ENCODE measurements at regions not wholly inside any gene's neighbourhood (a gene's known extent, or its start where the extent isn't known, plus 50 kb on each side); places are given as distances from the start of the nearest gene placed in this dataset.

- no peak for TF ChIP-seq CTCF (IDR thresholded peaks at IDR 0.05; ENCODE audit: insufficient read depth, low read depth, low read length, missing control alignments)
- DNase-seq (ENCODE audit: low read depth): no peak
Observed at GRCh38 chr16:26649381-26650045, 417.2 kb upstream of the C16orf82 start.

GRCh38 chr16:26651464-26651863, 415.3 kb upstream of the C16orf82 start:
- no peak overlapping the region for H3K4me3 ChIP-seq (ENCODE audit: low read depth, low read length)
- no peak for DNase-seq (ENCODE audit: low read depth)

More at GRCh38 chr16:26649381-26650045, 417.2 kb upstream of the C16orf82 start:
- H3K4me3 ChIP-seq (ENCODE audit: low read depth, low read length): no peak overlapping the region

GRCh38 chr16:26651884-26652283, 414.8 kb upstream of the C16orf82 start:
- no peak for TF ChIP-seq CTCF (IDR thresholded peaks at IDR 0.05; ENCODE audit: insufficient read depth, low read depth, low read length, missing control alignments)
- DNase-seq (ENCODE audit: low read depth): no peak

More at GRCh38 chr16:26651464-26651863, 415.3 kb upstream of the C16orf82 start:
- TF ChIP-seq CTCF (IDR thresholded peaks at IDR 0.05; ENCODE audit: insufficient read depth, low read depth, low read length, missing control alignments): no peak

GRCh38 chr16:26658486-26658885, 408.2 kb upstream of the C16orf82 start:
- no peak for TF ChIP-seq CTCF (IDR thresholded peaks at IDR 0.05; ENCODE audit: insufficient read depth, low read depth, low read length, missing control alignments)
- no peak overlapping the region for H3K4me3 ChIP-seq (ENCODE audit: low read depth, low read length)
- DNase-seq (ENCODE audit: low read depth): no peak

More at GRCh38 chr16:26651884-26652283, 414.8 kb upstream of the C16orf82 start:
- H3K4me3 ChIP-seq (ENCODE audit: low read depth, low read length): no peak overlapping the region

GRCh38 chr16:26658915-26659314, 407.8 kb upstream of the C16orf82 start:
- H3K4me3 ChIP-seq (ENCODE audit: low read depth, low read length): no peak overlapping the region
- no peak for TF ChIP-seq CTCF (IDR thresholded peaks at IDR 0.05; ENCODE audit: insufficient read depth, low read depth, low read length, missing control alignments)
- DNase-seq (ENCODE audit: low read depth): no peak

- no peak overlapping the region for H3K4me3 ChIP-seq (ENCODE audit: low read depth, low read length)
- no peak for TF ChIP-seq CTCF (IDR thresholded peaks at IDR 0.05; ENCODE audit: insufficient read depth, low read depth, low read length, missing control alignments)
- DNase-seq (ENCODE audit: low read depth): no peak
Observed at GRCh38 chr16:26664086-26664485, 402.6 kb upstream of the C16orf82 start.
